ENCODE measurements at regions not wholly inside any gene's neighbourhood (a gene's known extent, or its start where the extent isn't known, plus 50 kb on each side); places are given as distances from the start of the nearest gene placed in this dataset.

DNA sequence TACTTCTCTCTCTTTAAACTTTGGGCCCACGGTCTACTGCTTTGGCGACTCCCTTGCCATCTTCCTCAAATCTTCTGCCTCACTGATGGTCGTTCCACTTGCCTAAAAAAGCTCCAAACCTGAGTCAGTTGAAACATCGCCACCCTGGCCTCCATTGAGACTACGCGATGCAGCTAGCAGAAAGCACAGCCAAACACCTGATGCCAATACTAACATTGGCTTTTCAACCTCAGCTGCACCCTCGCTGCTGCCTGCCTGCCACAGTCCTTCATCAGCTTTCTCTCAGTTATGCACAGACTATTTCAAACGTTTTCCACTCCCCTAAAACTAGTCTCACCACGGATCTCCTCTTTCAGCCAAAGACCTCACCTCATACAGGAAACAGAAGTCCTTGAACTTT, 214.2 kb upstream of the TMCO5A start:
- DNase-seq: no peak

DNA sequence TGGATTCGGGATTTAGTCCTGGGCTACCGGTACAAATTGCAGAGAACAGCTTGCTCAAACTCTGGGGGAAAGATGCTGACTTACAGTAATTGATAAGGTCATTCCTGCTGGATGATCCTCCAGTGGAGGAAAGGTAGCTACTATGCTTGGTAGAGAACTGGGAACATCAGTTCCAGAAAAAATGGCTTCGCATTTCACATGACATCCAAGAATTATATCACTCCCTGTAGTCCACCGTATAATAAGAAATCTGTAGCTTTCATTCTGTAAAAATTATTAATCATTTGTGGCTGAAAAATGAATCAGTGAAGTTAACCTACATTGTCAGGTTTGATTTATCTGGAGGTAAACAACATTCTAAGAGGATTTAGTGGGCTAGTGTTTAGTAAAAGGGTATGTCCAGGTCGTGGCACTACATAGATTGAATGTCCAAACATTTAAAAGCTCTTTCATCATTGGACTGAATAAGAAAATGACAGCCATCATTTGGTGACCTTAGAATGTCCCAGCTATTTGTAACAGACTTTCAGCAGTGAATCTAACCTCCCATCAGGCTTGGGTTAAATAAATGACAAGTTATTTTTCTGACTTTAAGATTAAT, 203.2 kb upstream of the TMCO5A start:
- DNase-seq: no peak

DNA sequence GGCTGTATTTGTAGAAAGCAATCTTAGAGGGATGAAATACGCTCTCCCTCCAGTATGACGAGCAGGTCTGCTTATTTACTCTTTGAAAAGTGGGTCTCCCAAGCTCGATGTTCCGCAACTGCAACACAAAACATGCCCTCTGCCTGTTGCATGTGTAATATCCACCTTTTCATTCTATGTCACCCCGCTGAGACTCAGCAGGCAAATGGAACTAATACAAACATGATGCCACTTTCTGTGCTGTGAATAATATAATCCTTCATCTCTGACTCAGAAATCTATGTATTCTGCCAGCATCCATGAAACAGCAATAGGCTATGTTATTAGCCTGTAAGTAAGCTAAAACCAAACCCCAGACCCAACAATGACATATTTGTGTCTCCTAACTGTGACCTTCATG, 200.8 kb upstream of the TMCO5A start:
- no peak for DNase-seq

DNA sequence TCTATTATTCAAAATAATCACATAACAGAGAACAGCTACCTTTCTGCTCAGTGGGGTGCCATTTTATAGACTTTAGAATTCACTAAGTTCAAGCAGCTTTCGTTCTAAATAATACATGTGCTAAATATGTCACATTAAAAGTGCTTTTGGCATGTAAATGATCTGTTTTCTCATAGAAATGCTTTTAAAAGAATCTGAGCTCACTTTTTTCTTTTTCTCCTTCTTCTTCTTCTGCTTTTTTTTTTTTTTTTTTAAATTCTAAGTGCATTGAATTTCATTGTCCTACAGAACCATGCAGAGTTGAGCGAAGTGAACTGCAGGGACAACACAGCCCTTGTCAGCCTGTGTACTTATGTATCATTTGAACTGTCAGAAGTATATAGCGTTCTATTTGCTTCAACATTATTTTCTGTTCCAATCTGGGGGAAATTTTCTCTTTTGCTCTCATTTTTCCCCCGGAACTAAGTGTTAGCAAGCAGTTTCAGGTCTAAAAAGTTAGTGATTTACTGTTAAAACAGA, 193.8 kb upstream of the TMCO5A start:
- DNase-seq: no peak

DNA sequence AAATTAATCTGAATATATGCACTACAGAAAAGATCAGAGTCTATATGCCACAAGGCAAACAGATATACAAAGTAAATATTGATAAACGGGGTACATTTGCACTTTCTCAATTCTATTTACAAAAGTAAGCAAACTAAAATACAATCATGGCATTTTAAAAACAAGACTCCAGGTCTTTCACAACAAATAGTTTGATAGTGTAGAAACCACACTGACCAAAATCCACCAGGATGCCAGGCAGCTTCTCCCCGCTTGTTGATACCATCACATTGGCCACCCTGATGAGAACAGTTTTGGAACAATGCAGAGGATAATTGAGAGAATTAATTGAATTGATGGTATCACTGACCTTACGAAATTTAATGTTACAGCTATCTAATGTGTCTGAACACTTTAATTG, 190.6 kb upstream of the TMCO5A start:
- DNase-seq: no peak

DNA sequence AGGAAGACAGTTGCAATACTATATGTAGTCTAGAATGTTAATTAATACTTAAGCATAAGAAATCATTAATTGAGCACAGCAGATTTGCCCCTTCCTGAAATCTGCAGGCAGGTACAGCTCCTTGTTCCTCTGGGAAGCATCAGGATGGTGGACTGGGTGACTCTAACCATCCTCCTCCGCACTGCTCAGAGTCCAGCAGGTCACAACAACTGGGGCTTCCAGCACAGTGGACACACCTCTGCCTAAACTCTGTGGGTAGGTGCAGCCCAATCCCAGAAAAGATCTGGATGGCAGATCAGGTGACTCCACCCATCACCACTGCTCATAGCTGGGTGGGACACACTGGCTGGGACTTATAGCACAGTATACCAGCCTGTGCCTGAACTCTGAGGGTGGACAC, 189.9 kb upstream of the TMCO5A start:
- no peak for DNase-seq

DNA sequence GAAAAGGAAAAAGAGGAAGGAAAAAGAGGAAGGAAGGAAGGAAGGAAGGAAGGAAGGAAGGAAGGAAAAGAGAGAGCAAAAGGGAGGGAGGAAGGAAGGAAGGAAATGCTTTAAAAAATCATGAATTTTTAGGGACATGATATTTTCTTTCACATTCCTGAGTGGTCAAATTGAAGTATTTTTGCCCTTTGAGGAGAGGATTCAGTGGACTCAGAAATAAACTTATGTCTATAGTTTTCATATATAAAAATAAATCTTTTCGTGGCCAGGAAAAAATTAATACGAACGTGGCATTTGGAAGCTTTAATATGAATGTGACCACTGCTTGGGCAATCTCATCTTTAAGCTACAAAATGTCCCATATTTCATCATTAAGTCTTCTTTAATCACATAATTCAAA, 183.0 kb upstream of the TMCO5A start:
- no peak for DNase-seq

DNA sequence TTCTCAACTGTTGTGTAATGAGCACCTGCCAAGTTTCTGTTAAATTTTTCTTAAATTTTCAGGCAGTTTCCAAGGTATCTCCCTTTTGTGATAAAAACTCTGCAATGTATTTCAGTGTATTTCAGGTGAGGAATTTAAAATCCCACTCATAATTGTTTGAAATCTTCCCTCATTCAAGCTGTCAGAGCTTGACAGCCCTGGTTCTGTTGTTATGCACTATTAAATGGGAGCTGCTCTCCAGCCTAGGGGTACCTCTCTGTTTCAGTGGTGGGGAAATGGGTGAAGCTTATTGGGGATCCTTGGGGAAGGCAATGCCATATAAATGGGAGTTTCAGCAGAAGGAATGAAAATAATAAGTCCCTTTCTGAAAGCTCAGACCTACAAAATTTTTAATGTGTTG, 178.0 kb upstream of the TMCO5A start:
- no peak for DNase-seq

DNA sequence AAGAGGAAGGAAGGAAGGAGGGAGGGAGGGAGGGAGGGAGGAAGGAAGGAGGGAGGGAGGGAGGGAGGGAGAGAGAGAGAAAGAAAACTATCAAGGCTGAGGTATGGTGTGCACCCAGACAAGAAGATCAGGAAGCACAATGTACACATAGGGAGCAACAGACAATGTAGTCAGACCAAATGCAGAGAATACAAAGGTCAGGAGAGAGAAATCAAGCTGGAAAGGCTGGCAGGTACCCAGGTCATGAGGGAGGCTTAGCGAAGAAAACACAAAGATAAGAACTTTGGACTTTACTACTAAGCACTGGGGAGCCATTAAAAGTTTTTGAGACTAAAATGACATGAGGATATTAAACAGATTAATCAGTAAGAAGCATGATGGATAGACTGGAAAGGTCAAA, 176.0 kb upstream of the TMCO5A start:
- DNase-seq: no peak

DNA sequence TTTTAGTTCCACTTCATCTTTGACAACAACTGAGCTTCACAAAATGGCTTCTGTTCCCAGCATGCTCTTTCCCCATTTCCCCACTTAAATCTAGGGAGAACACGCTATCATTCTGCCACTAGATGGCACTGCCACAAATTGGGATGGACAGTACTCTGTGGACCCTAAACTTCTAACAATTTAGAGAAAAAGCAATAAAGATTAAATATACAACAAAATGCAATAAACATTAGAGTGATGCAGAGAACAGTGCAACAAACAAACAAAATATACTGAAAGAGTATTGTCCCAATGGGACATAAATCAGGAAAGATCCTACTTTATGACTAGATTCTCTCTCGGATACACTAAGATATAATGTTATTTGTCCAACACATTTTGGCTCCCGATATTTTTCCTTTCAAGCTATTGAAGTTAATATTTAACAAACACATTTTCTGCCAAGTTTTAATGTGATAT, 169.7 kb upstream of the TMCO5A start:
- DNase-seq: no peak

DNA sequence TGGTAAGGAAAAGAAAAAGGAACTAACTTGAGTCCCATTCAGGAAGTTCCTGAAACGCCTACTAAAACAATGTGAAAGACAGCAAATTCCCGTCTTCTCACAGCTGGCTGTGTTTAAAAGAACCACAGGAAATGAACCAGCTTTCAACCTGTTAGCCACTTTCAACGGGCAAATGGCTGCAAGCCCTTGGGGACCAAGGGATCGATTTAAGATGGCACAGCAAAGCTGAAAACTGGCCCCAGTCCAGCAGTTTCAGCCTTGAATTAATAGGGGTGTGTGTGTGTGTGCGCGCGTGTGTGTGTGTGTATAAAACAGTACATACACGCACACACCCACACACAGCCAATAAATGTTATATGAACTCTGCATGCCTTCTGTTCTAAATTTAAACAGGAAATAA, 168.7 kb upstream of the TMCO5A start:
- no peak for DNase-seq

DNA sequence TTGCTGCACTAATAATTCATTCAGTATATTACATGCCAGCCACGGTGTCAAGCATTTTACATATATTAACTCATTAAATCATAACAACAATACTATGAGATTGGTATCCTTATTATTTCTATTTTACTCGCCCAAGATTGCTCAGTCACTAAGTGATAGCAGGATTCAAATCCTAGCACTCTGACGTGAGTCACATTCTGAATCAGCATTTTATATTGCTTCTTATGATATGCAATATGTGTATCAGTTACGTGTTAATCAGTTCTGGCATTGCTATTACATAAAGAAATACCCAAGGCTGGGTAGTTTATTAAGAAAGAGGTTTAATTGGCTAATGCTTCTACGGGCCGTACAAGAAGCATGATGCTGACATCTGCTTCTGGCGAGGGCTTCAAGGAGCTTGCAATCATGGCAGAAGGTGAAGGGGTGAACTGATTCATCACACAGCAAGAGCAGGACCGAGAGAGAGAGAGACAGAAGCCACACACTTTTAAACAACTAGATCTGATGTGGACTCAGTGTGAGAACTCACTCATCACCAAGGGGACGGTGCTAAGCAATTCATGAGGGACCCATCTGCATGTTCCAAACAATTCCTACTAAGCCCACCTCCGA, 166.5 kb upstream of the TMCO5A start:
- DNase-seq: no peak

DNA sequence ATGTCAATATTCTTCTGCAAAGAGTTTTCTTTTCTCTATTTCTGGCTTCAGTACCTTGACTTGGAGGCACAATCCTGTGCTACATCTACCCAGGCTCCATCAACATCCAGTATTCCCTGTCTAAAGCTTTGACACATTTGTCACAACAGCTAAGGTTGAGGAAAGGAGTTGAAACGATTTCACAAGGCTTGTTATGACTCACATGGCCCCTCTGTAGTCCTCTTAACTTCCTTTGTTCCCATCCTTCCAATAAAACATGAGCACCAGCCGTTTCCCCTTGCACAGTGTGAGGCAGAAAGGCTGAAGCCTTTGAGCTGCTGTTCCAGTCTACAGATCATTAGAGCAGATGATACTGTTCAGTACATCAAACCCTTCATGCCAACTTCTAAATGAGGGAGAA, 163.0 kb upstream of the TMCO5A start:
- no peak for DNase-seq

DNA sequence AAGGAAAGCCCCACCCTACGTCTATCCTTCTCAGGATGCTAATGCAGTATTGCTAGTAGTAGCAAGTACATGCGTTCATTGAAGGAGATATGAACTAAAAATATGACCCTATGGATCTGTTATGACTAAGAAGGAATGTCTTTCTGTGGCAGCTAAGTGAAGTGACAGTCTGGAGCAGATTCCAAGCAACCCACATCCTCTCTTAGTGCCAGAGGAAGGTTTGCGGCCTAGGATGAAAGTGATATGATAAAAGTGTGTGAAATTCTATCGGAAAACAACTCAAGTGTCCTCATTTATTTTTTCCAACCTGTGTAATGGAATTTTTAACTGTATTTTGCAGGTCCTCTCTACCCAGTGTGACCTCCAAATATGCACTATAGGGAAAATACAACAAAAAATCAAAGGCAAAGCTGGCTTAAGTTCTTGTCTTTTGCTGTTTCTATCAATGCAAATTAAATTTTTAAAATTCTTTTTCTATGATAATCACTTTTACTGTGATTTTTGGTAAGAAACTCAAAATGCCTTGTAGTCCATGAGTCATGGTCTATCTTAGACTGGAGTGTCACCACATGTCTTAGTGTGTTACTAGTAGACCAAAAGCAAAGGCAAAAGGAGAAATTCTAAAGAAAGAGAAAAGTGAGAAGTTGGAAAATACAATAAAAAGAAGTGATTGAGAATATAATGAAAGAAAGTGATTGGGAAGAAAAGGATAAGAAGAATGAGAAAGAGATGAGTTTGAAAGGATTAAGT, 161.2 kb upstream of the TMCO5A start:
- DNase-seq: no peak

DNA sequence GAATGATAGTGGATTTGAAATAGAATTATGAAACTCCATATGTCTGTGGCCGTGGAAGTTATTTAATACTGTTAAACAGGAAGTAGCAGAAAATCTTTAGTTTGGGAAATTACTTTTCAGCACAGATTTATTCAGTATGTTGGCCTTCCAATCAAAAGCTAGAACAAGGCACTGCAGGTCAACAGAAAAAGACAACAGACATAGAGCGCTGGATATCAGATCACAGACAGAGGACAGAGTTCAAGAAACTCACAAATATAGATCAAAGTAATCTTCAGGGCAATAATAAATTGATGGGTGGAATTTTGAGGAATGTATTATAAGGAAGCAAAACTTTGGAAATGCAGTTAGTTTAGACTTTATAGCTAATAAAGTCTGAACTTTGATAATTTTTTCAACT, 159.5 kb upstream of the TMCO5A start:
- no peak for DNase-seq

DNA sequence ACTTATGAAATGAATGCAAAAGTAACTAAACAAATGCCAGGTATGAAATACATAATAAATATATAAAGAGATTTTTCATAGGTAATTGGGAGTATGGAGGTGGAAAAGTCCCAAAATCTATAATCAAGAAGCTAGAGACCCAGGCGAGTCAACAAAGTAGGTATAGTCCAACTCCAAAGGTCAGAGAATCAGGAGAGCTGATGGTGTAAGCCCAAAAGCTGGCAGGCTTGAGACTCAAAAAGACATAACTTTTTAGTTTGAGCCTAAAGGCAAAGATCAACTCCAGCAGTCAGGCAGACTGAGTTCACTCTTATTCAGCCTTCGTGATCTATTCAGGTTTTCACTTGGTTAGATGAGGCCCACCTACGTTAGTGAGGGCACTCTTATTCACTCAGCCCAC, 157.4 kb upstream of the TMCO5A start:
- no peak for DNase-seq

DNA sequence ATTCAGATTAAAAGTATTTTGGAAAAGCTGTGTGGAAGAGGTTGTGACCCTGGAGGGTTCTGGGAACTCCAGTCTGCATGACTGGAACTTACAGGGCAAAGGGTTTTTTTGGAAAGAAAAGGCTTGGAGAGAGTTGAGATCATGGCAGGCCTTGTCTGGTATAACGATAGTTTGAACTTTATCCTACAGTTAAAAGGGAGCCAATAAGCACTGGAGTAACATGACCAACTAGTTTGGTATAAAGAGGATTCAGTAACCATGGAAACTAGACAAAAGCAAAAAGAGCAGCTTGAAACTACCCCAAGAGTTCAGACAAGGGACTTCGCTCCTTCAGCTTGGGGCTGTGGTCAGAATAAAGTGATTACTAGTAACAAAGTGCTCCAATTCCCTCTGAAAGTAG, 151.2 kb upstream of the TMCO5A start:
- DNase-seq: no peak

DNA sequence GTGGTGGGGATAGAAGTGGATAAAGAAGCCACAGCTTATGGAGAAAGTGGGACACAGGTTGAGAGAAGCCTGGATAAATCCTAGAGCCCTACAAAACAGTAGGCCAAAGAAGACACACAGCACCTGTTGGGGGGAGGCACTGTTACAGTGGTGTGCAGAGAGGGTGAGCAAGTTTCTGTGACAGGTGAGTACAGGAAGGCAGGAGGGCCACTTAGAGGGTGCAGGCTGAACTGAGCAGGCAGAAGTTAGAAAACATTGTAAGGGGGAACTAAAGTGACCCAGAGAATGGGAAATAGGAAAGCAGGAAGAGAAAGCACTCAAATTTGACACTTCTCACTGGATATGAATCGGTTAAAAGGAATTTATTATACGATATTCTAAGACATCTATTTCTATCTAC, 146.1 kb upstream of the TMCO5A start:
- no peak for DNase-seq

DNA sequence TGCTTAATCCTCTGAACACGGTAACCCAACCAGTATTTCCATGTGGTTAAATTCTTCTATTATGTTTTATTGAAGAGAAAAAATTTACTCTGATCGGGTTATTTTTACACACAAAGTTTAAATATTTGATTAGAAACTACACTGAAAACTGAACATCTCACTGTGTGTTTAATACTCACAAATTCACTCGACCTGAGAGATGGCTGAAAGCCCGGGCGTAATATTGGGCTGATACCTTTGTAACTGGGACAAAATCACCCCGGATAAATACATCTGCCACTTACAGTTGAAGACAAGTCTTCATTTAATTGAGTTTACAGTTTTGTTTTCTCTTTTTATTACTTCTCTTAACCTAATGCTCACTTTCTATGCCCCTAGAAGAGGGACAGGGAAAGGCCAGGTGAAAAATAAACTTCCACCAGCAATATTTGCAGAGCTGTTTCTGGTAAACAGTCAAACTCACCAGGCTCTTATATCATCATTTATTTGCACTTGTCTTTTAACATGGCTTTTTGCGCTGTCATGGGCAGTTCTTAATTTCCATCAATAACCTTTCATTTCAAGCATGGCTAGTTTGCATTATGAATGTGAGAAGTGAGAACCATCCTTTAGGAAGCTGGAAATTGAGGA, 145.6 kb upstream of the TMCO5A start:
- DNase-seq: no peak

DNA sequence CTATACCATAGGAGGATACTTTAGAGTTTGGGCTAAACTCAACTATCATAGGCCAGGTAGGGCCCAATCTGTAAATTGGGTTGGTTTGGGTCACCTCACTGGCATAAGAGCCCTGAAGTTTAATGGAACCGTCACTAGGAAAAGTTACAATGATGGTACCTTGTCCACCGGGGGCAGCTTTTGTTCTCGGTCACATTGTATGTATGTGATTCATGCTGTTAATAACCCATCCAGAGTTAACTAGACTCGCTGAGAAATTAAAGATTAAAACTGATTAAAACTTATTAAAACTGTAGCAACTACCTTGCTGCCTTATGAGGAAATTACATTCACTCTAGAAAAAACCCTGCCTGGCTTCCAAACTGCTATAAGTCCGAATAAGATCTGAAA, 145.0 kb upstream of the TMCO5A start:
- no peak for DNase-seq

DNA sequence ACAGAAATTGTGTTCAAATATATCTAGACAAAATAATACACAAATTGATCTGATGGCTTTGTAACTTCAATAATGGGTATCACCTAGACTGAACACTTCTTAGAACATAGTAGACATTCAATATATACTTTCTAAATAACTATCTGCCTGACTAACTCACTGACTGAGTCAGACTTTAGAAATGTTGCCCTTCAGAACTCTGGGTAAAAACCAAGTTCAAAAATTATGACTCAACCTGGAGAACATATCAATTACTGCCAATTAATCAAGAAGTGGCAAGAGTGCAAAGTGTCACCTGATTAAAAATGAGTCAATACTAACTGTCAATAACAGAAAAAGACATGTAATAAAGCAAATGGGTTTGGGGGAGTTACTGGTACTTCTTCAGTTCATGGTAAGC, 144.6 kb upstream of the TMCO5A start:
- no peak for DNase-seq

DNA sequence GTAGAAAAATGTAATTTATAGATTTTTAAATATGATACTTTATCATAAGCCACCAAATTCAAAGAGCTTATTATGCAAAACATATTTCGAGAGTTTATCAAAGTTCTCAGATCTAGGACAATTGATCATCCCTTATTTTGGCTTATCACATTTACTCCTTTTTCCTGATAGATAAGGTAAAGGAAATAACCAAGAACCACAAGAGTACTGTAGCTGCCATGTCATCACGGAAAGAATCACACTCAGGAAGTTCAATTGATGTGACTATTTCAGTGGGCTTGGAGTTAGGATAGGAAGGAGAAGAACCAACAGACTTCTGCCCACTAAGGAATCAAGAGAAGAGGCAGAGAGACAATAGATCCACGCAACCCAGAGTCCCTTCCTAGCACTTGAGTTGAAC, 142.7 kb upstream of the TMCO5A start:
- no peak for DNase-seq

DNA sequence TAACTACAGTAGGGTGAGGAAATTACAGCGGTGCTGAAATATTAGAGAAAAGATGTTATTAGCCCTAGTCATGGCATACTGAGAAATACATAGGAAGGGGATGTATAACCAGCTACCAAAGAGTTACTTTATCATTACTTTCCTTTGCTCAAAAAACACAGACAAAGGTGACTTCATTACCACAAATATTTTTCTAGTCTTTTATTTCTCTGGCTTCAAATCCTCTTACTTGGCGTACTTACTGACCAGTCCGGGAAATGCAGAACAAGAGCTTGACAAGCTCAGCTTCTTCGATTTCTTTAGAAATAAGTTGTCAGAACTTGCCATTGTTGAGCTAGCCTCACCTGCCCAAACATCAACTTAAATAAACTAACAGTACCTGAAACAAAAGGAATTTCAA, 142.1 kb upstream of the TMCO5A start:
- no peak for DNase-seq

DNA sequence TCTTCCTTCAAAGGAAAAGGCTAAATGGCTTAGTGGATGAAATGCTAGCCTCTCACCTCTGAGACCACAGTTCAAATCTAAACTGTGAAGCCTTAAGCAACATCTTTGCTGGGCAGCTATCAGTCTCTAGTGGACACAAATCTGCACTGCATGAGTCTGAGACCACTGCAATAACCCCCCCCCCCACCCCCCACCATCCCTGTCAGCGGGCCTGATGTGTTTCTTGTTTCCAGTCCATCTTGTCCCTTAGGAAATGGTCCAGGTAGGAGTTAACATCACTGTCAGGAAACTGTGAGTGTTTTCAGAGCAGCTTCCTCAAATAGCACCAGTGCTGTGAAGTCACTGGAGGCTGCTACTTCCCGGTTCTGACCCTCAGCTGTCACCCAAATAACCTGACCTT, 140.6 kb upstream of the TMCO5A start:
- DNase-seq: no peak

Measured in GOT3 (cell line).